Liver (tissue), 8 donors: ENCODE measurements at regions not wholly inside any gene's neighbourhood (a gene's known extent, or its start where the extent isn't known, plus 50 kb on each side); places are given as distances from the start of the nearest gene placed in this dataset.

Source experiments
- DNase-seq: peaks from one replicate; pipeline ENCODE4 v3.0.0-alpha.2; 2017; ENCODE audit warnings: low spot score
- H3K27ac ChIP-seq, 2 donors: one replicate each; pipeline ENCODE4 v1.7.0; 2013; ENCODE audit warnings: inconsistent platforms in 2 of 2, low read length in 2 of 2, control low read depth in 1 of 2, low read depth in 1 of 2, mild to moderate bottlenecking in 1 of 2
- H3K27me3 ChIP-seq, 4 donors: one replicate each; pipeline versions ENCODE4 v1.6.1 to v1.7.0; 2013; ENCODE audit warnings: low read length in 3 of 4, inconsistent platforms in 1 of 4, mild to moderate bottlenecking in 1 of 4, moderate library complexity in 1 of 4; ENCODE audit not compliant: control insufficient read depth in 4 of 4, insufficient read depth in 4 of 4
- H3K36me3 ChIP-seq, 4 donors: one replicate each; pipeline versions ENCODE4 v1.6.1 to v1.7.0; 2013; ENCODE audit warnings: low read length in 3 of 4, mild to moderate bottlenecking in 3 of 4, low read depth in 1 of 4, moderate library complexity in 1 of 4; ENCODE audit not compliant: control insufficient read depth in 4 of 4, insufficient read depth in 3 of 4
- H3K4me1 ChIP-seq, 4 donors: one replicate each; pipeline versions ENCODE4 v1.6.1 to v1.7.0; 2013; ENCODE audit warnings: low read length in 3 of 4, mild to moderate bottlenecking in 3 of 4, moderate library complexity in 1 of 4; ENCODE audit not compliant: control insufficient read depth in 4 of 4, insufficient read depth in 4 of 4
- H3K4me3 ChIP-seq, 3 donors: one replicate each; pipeline versions ENCODE4 v1.6.1 to v1.7.0; 2013; ENCODE audit warnings: low read length in 3 of 3, control low read depth in 1 of 3, low read depth in 1 of 3, mild to moderate bottlenecking in 1 of 3
- H3K9ac ChIP-seq, 2 donors: one replicate each; pipeline ENCODE4 v1.7.0; 2013; ENCODE audit warnings: low read length in 2 of 2, mild to moderate bottlenecking in 2 of 2, moderate library complexity in 2 of 2, control low read depth in 1 of 2, low read depth in 1 of 2
- H3K9me3 ChIP-seq, 4 donors: one replicate each; pipeline versions ENCODE4 v1.6.1 to v1.7.0; 2013; ENCODE audit warnings: low read length in 3 of 4; ENCODE audit not compliant: control insufficient read depth in 4 of 4
- EGR1 ChIP-seq, 2 donors: IDR thresholded peaks; 2 replicates each; pipeline ENCODE4 v1.6.1; 2016 to 2018; ENCODE audit warnings: antibody characterized with exemption in 2 of 2, low read depth in 2 of 2
- FOXA1 ChIP-seq: IDR thresholded peaks from 2 replicates; pipeline ENCODE4 v1.6.1; 2016; ENCODE audit warnings: antibody characterized with exemption
- FOXA2 ChIP-seq: IDR thresholded peaks from 2 replicates; pipeline ENCODE4 v1.6.1; 2016; ENCODE audit warnings: antibody characterized with exemption
- GABPA ChIP-seq, 2 donors: IDR thresholded peaks in 1 of 2; conservative IDR thresholded peaks in 1 of 2; 2 replicates each; pipeline ENCODE4 v1.6.1; 2016; ENCODE audit warnings: antibody characterized with exemption in 2 of 2, mild to moderate bottlenecking in 1 of 2, moderate library complexity in 1 of 2
- HNF4A ChIP-seq, 2 donors: conservative IDR thresholded peaks; 2 replicates each; pipeline ENCODE4 v1.6.1; 2016; ENCODE audit warnings: antibody characterized with exemption in 2 of 2, mild to moderate bottlenecking in 2 of 2
- HNF4G ChIP-seq: IDR thresholded peaks from 2 replicates; pipeline ENCODE4 v1.6.1; 2016; ENCODE audit warnings: antibody characterized with exemption
- NR2F2 ChIP-seq: IDR thresholded peaks from 2 replicates; pipeline ENCODE4 v1.6.1; 2016; ENCODE audit warnings: antibody characterized with exemption
- RAD21 ChIP-seq, 2 donors: IDR thresholded peaks; 2 replicates each; pipeline ENCODE4 v1.6.1; 2016; ENCODE audit warnings: antibody characterized with exemption in 2 of 2, mild to moderate bottlenecking in 2 of 2
- RXRA ChIP-seq, 2 donors: IDR thresholded peaks; 2 replicates each; pipeline ENCODE4 v1.6.1; 2017 to 2018; ENCODE audit warnings: antibody characterized with exemption in 2 of 2, mild to moderate bottlenecking in 1 of 2
- SP1 ChIP-seq: IDR thresholded peaks from 2 replicates; pipeline ENCODE4 v1.6.1; 2018; ENCODE audit warnings: antibody characterized with exemption, mild to moderate bottlenecking
- TAF1 ChIP-seq: conservative IDR thresholded peaks from 2 replicates; pipeline ENCODE4 v1.6.1; 2016; ENCODE audit warnings: antibody characterized with exemption, mild to moderate bottlenecking
- YY1 ChIP-seq: IDR thresholded peaks from 2 replicates; pipeline ENCODE4 v1.6.1; 2016; ENCODE audit warnings: antibody characterized with exemption, mild to moderate bottlenecking
- WGBS: extraction: QIAGEN DNeasy Blood & Tissue Kit; methylation state at CpG from one replicate; pipeline ENCODE4 v1.1.7; 2013; 5-methylcytosine and 5-hydroxymethylcytosine counted together
- TF ChIP-seq, protein P1 (sequence below): IDR thresholded peaks from 2 replicates; pipeline ENCODE4 v1.6.1; 2016; ENCODE audit warnings: antibody characterized with exemption
- TF ChIP-seq, protein P2 (sequence below): IDR thresholded peaks from 2 replicates; pipeline ENCODE4 v1.6.1; 2016; ENCODE audit warnings: antibody characterized with exemption
- TF ChIP-seq, protein P3 (sequence below): fragments of 150-350 bp; IDR thresholded peaks from 2 replicates; pipeline ENCODE4 v1.5.1; 2017; ENCODE audit warnings: improper control_type of control experiment, low read depth, low read length; ENCODE audit not compliant: missing input control
- TF ChIP-seq, protein P4 (sequence below): IDR thresholded peaks from 2 replicates; pipeline ENCODE4 v1.6.1; 2016; ENCODE audit warnings: antibody characterized with exemption
- TF ChIP-seq, protein P5 (sequence below): IDR thresholded peaks from 2 replicates; pipeline ENCODE4 v1.6.1; 2016; ENCODE audit warnings: antibody characterized with exemption, mild to moderate bottlenecking
- donor health status: healthy.
- donor health status: healthy.
- donor health status: healthy.
- donor health status: healthy.
- donor health status: healthy.

DNA sequence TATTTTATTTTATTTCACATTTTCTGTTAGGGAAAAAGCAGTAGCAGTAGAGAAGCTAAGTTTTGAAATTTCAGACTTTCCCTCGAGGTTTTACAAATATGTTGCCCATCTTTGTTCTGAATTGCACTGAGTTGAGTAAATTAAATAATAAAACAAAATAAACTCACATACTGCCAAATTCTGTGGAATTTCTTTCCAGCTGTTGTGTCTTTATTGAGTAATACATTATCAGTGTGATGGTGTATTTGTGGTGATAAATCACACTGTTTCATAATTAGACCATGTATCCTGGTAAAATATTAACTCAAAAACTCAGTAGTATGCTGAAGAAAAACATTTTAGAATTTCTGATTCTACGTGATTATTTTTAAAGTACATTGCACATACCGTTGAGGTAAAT, 592.1 kb downstream of the SI start (continued):
- TF ChIP-seq, protein P1, sequence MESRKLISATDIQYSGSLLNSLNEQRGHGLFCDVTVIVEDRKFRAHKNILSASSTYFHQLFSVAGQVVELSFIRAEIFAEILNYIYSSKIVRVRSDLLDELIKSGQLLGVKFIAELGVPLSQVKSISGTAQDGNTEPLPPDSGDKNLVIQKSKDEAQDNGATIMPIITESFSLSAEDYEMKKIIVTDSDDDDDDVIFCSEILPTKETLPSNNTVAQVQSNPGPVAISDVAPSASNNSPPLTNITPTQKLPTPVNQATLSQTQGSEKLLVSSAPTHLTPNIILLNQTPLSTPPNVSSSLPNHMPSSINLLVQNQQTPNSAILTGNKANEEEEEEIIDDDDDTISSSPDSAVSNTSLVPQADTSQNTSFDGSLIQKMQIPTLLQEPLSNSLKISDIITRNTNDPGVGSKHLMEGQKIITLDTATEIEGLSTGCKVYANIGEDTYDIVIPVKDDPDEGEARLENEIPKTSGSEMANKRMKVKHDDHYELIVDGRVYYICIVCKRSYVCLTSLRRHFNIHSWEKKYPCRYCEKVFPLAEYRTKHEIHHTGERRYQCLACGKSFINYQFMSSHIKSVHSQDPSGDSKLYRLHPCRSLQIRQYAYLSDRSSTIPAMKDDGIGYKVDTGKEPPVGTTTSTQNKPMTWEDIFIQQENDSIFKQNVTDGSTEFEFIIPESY, result peak; percentile 33
- no peak for TF ChIP-seq GABPA (IDR thresholded peaks at IDR 0.05 in 1 of 2, conservative IDR thresholded peaks at IDR 0.05 in 1 of 2)
- peak in 1 of 2 donors; percentile 17 for TF ChIP-seq EGR1 (IDR thresholded peaks at IDR 0.05; ENCODE audit: low read depth in 2 of 2)
- TF ChIP-seq, protein P2, sequence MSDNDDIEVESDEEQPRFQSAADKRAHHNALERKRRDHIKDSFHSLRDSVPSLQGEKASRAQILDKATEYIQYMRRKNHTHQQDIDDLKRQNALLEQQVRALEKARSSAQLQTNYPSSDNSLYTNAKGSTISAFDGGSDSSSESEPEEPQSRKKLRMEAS, result no peak
- TF ChIP-seq FOXA2, result no peak
- TF ChIP-seq HNF4A (conservative IDR thresholded peaks at IDR 0.05), result peak; percentile 12 to 54
- no peak for TF ChIP-seq FOXA1

DNA sequence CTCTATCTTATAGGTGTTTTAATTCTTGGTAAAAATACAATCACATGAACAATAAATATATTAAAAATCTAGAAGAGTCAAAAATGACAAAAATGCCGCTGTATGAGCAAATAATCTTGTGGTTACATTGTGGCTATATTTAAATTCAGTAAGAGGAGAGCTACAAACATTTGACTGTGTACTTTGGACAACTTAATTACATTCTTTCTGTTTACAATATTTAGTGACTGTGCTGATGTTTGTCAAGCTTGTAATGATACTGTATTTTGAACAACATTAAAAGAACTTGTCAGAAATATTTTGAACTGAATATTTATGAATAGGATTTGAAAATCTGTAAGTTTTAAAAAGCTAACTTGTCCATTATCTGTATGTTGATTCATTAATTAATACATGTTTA, 598.3 kb downstream of the SI start:
- no peak for TF ChIP-seq TAF1
- no peak for TF ChIP-seq YY1
- no peak for TF ChIP-seq GABPA (IDR thresholded peaks at IDR 0.05 in 1 of 2, conservative IDR thresholded peaks at IDR 0.05 in 1 of 2)
- TF ChIP-seq, protein P3, sequence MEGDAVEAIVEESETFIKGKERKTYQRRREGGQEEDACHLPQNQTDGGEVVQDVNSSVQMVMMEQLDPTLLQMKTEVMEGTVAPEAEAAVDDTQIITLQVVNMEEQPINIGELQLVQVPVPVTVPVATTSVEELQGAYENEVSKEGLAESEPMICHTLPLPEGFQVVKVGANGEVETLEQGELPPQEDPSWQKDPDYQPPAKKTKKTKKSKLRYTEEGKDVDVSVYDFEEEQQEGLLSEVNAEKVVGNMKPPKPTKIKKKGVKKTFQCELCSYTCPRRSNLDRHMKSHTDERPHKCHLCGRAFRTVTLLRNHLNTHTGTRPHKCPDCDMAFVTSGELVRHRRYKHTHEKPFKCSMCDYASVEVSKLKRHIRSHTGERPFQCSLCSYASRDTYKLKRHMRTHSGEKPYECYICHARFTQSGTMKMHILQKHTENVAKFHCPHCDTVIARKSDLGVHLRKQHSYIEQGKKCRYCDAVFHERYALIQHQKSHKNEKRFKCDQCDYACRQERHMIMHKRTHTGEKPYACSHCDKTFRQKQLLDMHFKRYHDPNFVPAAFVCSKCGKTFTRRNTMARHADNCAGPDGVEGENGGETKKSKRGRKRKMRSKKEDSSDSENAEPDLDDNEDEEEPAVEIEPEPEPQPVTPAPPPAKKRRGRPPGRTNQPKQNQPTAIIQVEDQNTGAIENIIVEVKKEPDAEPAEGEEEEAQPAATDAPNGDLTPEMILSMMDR, result no peak
- TF ChIP-seq RXRA (IDR thresholded peaks at IDR 0.05), result no peak
- TF ChIP-seq, protein P4, sequence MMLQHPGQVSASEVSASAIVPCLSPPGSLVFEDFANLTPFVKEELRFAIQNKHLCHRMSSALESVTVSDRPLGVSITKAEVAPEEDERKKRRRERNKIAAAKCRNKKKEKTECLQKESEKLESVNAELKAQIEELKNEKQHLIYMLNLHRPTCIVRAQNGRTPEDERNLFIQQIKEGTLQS, result no peak
- TF ChIP-seq, protein P1, result no peak
- no peak for TF ChIP-seq SP1
- TF ChIP-seq HNF4G, result no peak
- TF ChIP-seq FOXA1, result no peak
- TF ChIP-seq RAD21 (IDR thresholded peaks at IDR 0.05), result no peak
- no peak for TF ChIP-seq HNF4A (conservative IDR thresholded peaks at IDR 0.05)
- TF ChIP-seq, protein P5, sequence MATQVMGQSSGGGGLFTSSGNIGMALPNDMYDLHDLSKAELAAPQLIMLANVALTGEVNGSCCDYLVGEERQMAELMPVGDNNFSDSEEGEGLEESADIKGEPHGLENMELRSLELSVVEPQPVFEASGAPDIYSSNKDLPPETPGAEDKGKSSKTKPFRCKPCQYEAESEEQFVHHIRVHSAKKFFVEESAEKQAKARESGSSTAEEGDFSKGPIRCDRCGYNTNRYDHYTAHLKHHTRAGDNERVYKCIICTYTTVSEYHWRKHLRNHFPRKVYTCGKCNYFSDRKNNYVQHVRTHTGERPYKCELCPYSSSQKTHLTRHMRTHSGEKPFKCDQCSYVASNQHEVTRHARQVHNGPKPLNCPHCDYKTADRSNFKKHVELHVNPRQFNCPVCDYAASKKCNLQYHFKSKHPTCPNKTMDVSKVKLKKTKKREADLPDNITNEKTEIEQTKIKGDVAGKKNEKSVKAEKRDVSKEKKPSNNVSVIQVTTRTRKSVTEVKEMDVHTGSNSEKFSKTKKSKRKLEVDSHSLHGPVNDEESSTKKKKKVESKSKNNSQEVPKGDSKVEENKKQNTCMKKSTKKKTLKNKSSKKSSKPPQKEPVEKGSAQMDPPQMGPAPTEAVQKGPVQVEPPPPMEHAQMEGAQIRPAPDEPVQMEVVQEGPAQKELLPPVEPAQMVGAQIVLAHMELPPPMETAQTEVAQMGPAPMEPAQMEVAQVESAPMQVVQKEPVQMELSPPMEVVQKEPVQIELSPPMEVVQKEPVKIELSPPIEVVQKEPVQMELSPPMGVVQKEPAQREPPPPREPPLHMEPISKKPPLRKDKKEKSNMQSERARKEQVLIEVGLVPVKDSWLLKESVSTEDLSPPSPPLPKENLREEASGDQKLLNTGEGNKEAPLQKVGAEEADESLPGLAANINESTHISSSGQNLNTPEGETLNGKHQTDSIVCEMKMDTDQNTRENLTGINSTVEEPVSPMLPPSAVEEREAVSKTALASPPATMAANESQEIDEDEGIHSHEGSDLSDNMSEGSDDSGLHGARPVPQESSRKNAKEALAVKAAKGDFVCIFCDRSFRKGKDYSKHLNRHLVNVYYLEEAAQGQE, result no peak
- no peak for TF ChIP-seq NR2F2
- WGBS, result 47% methylated on average over 1 of the region's 1 CpG
- Histone ChIP-seq H3K4me1 (peaks cover 0 to 5% (median 0%) of the 10 kb centered on the region in 4 donors), H3K36me3 (no peaks in the 10 kb centered on the region), H3K27me3 (no peaks in the 10 kb centered on the region), H3K9ac (no peak overlapping the region), H3K9me3 (no peaks in the 10 kb centered on the region), H3K4me3 (no peak overlapping the region), H3K27ac (no peak overlapping the region)
- no peak for DNase-seq
